Retinal pigment epithelial cell (primary cell): ENCODE measurements at regions not wholly inside any gene's neighbourhood (a gene's known extent, or its start where the extent isn't known, plus 50 kb on each side); places are given as distances from the start of the nearest gene placed in this dataset.

Experiments used
- DNase-seq: peaks from one replicate; pipeline ENCODE4 v3.0.0-alpha.2; 2010; ENCODE audit warnings: low read depth
- H3K4me3 ChIP-seq: 2 replicates; pipeline ENCODE4 v1.5.1; 2011; ENCODE audit warnings: mild to moderate bottlenecking, low read length, control low read depth, moderate library complexity
- TF ChIP-seq, protein P1 (sequence below): conservative IDR thresholded peaks from 2 replicates; pipeline ENCODE4 v1.5.1; 2011; ENCODE audit warnings: low read depth, low read length, control low read depth, inconsistent platforms

DNA sequence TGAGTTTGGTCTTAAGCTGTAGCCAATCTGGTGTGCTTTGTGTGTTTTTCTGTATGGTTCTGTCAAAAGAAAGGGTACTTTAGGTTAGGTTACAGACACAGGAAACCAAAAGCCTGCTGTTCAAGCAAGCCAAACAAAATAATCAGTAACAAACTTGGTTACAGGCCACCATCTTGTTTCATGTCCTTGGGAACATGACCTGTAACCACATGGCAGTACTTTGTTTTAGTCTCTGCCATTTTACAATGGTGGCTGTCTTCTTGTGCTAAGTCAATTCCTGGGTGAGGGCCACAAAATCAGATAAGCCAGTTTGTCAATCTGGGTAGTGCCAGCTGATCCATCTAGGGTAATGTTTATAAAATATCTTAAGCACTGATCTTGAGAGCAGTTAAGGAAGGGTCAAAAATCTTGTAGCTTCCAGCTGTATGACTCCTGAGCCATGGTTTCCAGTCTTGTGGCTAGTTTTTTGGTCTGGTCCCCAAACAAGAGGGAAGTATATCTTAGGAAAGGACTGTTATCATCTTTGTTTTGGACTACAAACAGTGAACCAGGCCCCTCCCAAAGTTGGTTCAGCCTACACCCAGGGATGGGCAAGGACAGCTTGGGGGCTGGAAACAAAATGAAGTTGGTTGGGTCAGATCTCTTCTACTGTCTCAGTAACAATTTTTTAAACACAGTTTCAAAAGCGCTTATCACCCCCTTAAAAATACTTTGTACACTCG lies 90.0 kb downstream of the IGLL5 start:
- H3K4me3 ChIP-seq, result no peak overlapping the region
- TF ChIP-seq, protein P1, sequence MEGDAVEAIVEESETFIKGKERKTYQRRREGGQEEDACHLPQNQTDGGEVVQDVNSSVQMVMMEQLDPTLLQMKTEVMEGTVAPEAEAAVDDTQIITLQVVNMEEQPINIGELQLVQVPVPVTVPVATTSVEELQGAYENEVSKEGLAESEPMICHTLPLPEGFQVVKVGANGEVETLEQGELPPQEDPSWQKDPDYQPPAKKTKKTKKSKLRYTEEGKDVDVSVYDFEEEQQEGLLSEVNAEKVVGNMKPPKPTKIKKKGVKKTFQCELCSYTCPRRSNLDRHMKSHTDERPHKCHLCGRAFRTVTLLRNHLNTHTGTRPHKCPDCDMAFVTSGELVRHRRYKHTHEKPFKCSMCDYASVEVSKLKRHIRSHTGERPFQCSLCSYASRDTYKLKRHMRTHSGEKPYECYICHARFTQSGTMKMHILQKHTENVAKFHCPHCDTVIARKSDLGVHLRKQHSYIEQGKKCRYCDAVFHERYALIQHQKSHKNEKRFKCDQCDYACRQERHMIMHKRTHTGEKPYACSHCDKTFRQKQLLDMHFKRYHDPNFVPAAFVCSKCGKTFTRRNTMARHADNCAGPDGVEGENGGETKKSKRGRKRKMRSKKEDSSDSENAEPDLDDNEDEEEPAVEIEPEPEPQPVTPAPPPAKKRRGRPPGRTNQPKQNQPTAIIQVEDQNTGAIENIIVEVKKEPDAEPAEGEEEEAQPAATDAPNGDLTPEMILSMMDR, result no peak
- no peak for DNase-seq

DNA sequence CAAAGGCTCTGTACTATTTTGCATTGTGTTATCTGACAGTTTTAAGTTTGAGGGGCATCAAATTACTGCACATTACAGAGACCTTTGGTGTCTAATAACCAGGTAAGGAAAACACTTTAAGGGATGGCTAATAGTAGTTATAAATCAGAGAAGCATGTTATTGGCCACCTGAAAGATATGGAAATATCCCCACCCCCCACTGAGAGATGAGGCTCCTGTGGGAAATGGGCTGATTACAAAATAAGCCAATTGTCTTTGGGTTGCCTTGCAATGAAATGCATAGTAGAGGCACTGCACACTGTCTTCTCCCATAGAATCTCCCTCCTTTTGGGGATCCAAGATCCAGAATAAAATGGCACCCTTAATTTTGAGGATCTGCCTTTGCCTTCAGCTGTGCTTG lies 91.0 kb downstream of the IGLL5 start:
- TF ChIP-seq, protein P1, result no peak

DNA sequence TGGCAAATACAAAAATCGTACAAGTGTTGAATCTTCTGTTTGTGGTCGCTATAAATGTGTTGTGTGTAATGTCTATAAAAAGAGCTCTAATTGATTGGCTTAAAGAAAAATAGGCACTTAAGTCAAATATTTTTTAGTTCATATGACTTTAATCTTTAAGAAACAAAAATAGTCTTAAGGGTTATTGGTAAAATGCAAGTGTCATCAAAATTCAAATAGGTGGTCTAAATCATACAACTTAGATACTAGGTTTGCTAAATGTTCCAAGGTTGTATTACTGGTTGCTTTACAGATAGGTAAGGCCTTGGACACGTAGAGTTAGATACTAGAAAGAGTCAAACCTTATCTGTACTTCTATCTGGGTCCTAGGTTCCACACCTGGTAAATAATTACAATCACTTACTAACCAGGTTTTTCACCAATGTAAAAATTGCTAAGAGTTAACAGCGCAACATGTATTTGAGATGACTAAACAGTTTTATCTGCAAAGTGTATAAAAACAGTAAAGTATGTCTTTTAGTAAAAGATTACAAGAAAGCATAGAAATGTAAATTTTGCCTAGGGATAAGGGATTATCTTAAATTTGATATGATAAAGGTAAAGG lies 91.1 kb upstream of the GNAZ start:
- TF ChIP-seq, protein P1, result no peak
- no peak for DNase-seq
- no peak overlapping the region for H3K4me3 ChIP-seq

More for the DNA sequence above, 91.0 kb downstream of the IGLL5 start:
- DNase-seq, result no peak
- no peak overlapping the region for H3K4me3 ChIP-seq

DNA sequence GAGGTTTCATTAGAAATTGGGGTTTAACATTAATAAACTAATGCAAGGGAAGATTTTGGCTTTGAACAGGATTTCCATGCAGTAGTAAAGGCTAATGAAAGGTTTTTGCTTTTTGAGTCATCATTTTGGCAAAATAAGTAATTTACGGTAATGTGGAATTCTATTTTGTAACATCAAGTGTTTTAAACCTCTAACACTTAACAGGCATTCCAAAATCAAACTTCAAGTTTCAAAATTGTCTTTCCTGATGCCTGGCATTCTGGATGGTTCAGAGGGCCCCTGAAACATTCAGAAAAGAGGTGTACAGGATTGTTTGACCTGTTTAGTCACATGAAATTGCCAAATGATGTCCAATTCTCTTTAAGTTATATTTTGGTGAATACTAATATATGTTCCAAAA lies 90.4 kb upstream of the GNAZ start:
- no peak overlapping the region for H3K4me3 ChIP-seq
- DNase-seq, result no peak
- TF ChIP-seq, protein P1, result no peak

DNA sequence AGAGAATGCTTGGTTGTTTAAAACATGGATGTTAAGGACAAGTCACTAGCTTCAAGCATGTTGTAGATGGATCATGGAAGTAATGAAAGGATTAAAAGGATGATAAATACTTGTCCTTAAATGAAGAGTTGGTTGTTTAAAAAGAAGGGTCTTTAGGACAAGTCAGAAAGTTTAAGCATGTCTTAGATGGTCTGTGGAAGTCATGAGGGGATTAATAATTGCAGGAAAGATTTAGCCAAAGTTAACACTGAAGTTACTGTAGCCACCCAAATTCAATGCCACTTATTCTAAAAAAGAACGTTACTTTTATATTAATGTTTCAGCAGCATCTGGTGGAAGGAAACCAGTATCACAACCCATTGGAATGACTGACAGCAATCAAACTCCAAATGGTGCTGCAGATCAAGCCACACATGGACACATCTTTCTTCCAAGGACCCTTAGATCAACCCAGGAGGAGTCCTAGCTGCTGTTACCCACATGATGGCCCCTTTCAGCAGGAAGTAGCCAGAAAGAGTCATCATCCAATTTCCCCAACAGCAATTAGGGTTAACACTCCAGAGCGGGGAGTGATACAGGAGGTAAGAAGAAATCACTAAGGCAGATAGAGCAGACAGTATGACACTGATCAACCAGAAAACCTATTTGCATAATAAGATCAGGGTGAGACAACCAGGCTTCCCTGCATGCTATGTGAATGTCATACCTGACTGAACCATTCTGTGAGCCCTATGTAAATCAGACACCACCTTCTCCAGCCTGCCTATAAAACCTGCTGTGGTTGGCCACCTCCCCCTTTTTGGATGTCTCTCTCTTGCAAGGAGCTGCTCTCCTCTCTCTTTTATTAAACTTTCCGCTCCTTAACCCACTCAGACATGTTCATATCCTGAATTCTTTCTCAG lies 88.4 kb upstream of the GNAZ start:
- no peak overlapping the region for H3K4me3 ChIP-seq
- DNase-seq, result no peak
- TF ChIP-seq, protein P1, result no peak

DNA sequence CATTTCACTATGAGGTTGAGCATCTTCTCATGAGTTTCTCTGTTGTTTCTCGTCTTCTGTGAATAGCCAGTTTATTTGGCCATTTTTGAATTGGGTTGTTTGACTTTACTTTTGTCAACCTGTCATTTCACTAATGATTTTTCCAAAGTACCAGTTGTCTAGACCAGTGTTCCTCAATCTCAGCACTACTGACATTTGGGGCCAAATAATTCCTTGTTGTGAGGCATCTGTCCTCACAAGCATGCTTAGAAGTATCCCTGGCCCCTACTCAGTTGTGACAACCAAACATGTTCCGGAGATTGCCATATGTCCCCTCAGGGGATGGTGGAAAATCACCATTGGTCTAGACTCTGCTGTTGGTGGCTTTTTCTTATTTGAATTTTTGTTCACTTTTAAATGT lies 87.7 kb upstream of the GNAZ start:
- DNase-seq, result no peak
- no peak overlapping the region for H3K4me3 ChIP-seq
- TF ChIP-seq, protein P1, result no peak
